K562 (cell line): ENCODE measurements at regions not wholly inside any gene's neighbourhood (a gene's known extent, or its start where the extent isn't known, plus 50 kb on each side); places are given as distances from the start of the nearest gene placed in this dataset.

ENCODE experiments used
- ATAC-seq: fragments of 200-7000 bp; cut with Tn5 transposase; 3 replicates; pipeline ENCODE4 v1.9.1; 2020; ENCODE audit warnings: moderate library complexity
- BruUV-seq: library from RNA; stranded (reverse); fragments of 400-500 nt; replicated peaks from 2 replicates; lab custom pipeline; 2021; lab: Mats Ljungman, UMichigan
- CTCF ChIA-PET: fragments of 300-600 bp; formaldehyde crosslinking; extraction: SDS; loops from one replicate; lab custom pipeline; 2021; ENCODE audit warnings: low intra/inter-chr PET ratio; lab: Yijun Ruan, JAX
- POLR2A ChIA-PET: fragments of 300-600, 350-650 bp; sonication (Branson Sonifier 250); formaldehyde crosslinking; extraction: SDS; loops from one replicate; lab custom pipeline; 2021; ENCODE audit warnings: antibody characterized with exemption, inconsistent platforms; lab: Yijun Ruan, JAX
- DNase-seq, 4 experiments: peaks; one replicate each; pipeline versions ENCODE4 v3.0.0 to v3.0.0-alpha.2; 2011 to 2018; ENCODE audit warnings: low spot score in 3 of 4, mixed read lengths in 3 of 4; ENCODE audit errors: extremely low read depth in 1 of 4
- FAIRE-seq: peaks from 2 replicates; lab custom pipeline; 2011; peaks lifted over from hg19 to GRCh38; lab: Jason Lieb, UNC
- H2AFZ ChIP-seq: 2 replicates; pipeline ENCODE4 v1.6.0; 2011; ENCODE audit warnings: low read depth, low read length, control low read depth, inconsistent platforms
- H3K27ac ChIP-seq: fragments of 200-600 bp; 3 replicates; pipeline ENCODE4 v1.8.0; 2011; ENCODE audit warnings: low read depth, mild to moderate bottlenecking, control low read depth, inconsistent platforms, low read length, moderate library complexity, mixed read lengths; ENCODE audit errors: extremely low read depth
- H3K27me3 ChIP-seq, 2 experiments: fragments of 300-600 bp in 1 of 2; 2 replicates in 1 of 2; 3 replicates in 1 of 2; pipeline versions ENCODE4 v1.6.0 to v1.8.0; 2011; ENCODE audit warnings: inconsistent platforms in 2 of 2, low read length in 2 of 2, mild to moderate bottlenecking in 1 of 2, mixed read lengths in 1 of 2, moderate library complexity in 1 of 2; ENCODE audit not compliant: control insufficient read depth in 2 of 2, insufficient read depth in 2 of 2
- H3K36me3 ChIP-seq: fragments of 300-600 bp; 3 replicates; pipeline ENCODE4 v1.8.0; 2011; ENCODE audit warnings: mild to moderate bottlenecking, low read length, inconsistent platforms; ENCODE audit not compliant: control insufficient read depth, insufficient read depth
- H3K4me1 ChIP-seq, 2 experiments: fragments of 200-600 bp in 1 of 2; replicated peaks in 1 of 2; 2 replicates in 1 of 2; 3 replicates in 1 of 2; pipeline versions ENCODE4 v1.5.1 to v1.8.0; 2011; ENCODE audit warnings: inconsistent platforms in 2 of 2, low read length in 2 of 2, mild to moderate bottlenecking in 1 of 2, mixed read lengths in 1 of 2, moderate library complexity in 1 of 2; ENCODE audit not compliant: control insufficient read depth in 2 of 2, insufficient read depth in 2 of 2
- H3K4me2 ChIP-seq: 2 replicates; pipeline ENCODE4 v1.6.1; 2011; ENCODE audit warnings: low read length, control low read depth, inconsistent platforms, mixed read lengths; ENCODE audit not compliant: insufficient read depth
- H3K4me3 ChIP-seq: fragments of 200-600 bp; sonication (generic), shearing (Covaris generic); 2 replicates; pipeline ENCODE4 v1.5.1; 2016; ENCODE audit warnings: control low read depth, inconsistent platforms
- H3K79me2 ChIP-seq: fragments of 200-600 bp; 3 replicates; pipeline ENCODE4 v1.8.0; 2011; ENCODE audit warnings: low read length, inconsistent platforms; ENCODE audit not compliant: control insufficient read depth, insufficient read depth
- H3K9ac ChIP-seq, 2 experiments: 2 replicates each; pipeline versions ENCODE4 v1.6.0 to v1.6.1; 2011; ENCODE audit warnings: low read depth in 2 of 2, low read length in 2 of 2, control low read depth in 1 of 2, inconsistent platforms in 1 of 2, mild to moderate bottlenecking in 1 of 2, mixed read lengths in 1 of 2; ENCODE audit not compliant: insufficient read depth in 1 of 2
- H3K9me1 ChIP-seq: one replicate; pipeline ENCODE4 v1.6.0; 2011; ENCODE audit warnings: inconsistent platforms, mild to moderate bottlenecking, low read length, moderate library complexity; ENCODE audit not compliant: control insufficient read depth, insufficient read depth
- H3K9me3 ChIP-seq: replicated peaks from 2 replicates; pipeline ENCODE4 v1.5.1; 2011; ENCODE audit warnings: low read depth, low read length, inconsistent platforms; ENCODE audit not compliant: control insufficient read depth, insufficient read depth
- H4K20me1 ChIP-seq: replicated peaks from 2 replicates; pipeline ENCODE4 v1.6.1; 2011; ENCODE audit warnings: low read length, inconsistent platforms, mixed read lengths; ENCODE audit not compliant: control insufficient read depth, insufficient read depth
- CEBPZ ChIP-seq: fragments of 150-350 bp; IDR thresholded peaks from 2 replicates; pipeline ENCODE4 v1.6.1; 2014; ENCODE audit warnings: low read depth, mild to moderate bottlenecking, low read length, borderline replicate concordance
- ETS1 ChIP-seq: conservative IDR thresholded peaks from 2 replicates; pipeline ENCODE4 v1.6.1; 2011; ENCODE audit warnings: low read depth, mild to moderate bottlenecking, low read length; ENCODE audit not compliant: control insufficient read depth
- JUN ChIP-seq, 2 experiments: sonication (generic) in 1 of 2; formaldehyde crosslinking in 1 of 2; IDR thresholded peaks; 2 replicates each; pipeline versions ENCODE4 v1.6.1 to v1.8.0; 2012 to 2022; ENCODE audit warnings: borderline replicate concordance in 2 of 2, mild to moderate bottlenecking in 2 of 2, improper control_type of control experiment in 1 of 2, low read depth in 1 of 2, low read length in 1 of 2, missing genetic modification reagents in 1 of 2
- L3MBTL2 ChIP-seq: fragments of 450-650 bp; IDR thresholded peaks from 2 replicates; pipeline ENCODE4 v1.6.1; 2016; ENCODE audit warnings: mild to moderate bottlenecking, moderate library complexity
- ZBTB8A ChIP-seq: fragments of 450-650 bp; IDR thresholded peaks from 2 replicates; pipeline ENCODE4 v1.6.1; 2018; ENCODE audit warnings: mild to moderate bottlenecking, moderate library complexity; ENCODE audit not compliant: partially characterized antibody
- ZNF134 ChIP-seq: fragments of 250-450 bp; sonication (Bioruptor Pico); conservative IDR thresholded peaks from 2 replicates; pipeline ENCODE4 v1.4.0; 2020
- ZNF318 ChIP-seq, 2 experiments: fragments of 450-650 bp; IDR thresholded peaks; 2 replicates each; pipeline ENCODE4 v1.6.1; 2016; ENCODE audit warnings: mild to moderate bottlenecking in 2 of 2, borderline replicate concordance in 1 of 2, low read depth in 1 of 2, moderate library complexity in 1 of 2
- ZNF668 ChIP-seq: fragments of 250-450 bp; sonication (Bioruptor Pico); IDR thresholded peaks from 2 replicates; pipeline ENCODE4 v1.8.0; 2022; ENCODE audit warnings: mild to moderate bottlenecking, inconsistent platforms
- ZNF75A ChIP-seq: fragments of 450-650 bp; formaldehyde crosslinking; IDR thresholded peaks from 2 replicates; pipeline ENCODE4 v1.4.0; 2020; ENCODE audit warnings: mild to moderate bottlenecking
- WGBS: fragments of 100-300 bp; shearing (Covaris generic); methylation state at CpG from one replicate; pipeline ENCODE4 v1.1.6; 2016; ENCODE audit warnings: low coverage, mixed read lengths; ENCODE audit not compliant: insufficient coverage; ENCODE audit errors: missing lambda C conversion rate; 5-methylcytosine and 5-hydroxymethylcytosine counted together
- in situ Hi-C: fragments of 300-500 bp; cut with MboI; formaldehyde crosslinking; loops from 4 replicates; pipeline ENCODE4 v1.15.0; 2018; ENCODE audit warnings: inconsistent platforms, mixed read lengths
- intact Hi-C: fragments of 100-400 bp; cut with micrococcal nuclease; formaldehyde crosslinking; loops from 2 replicates; pipeline ENCODE4 v1.14.2; 2022

GRCh38 chr2:120930236-120930635, 194.6 kb downstream of the GLI2 start:
- Histone ChIP-seq H3K27ac (no peak overlapping the region), H3K9me3 (no peaks in the 10 kb centered on the region), H3K9ac (no peak overlapping the region), H3K79me2 (no peaks in the 10 kb centered on the region), H2AFZ (no peak overlapping the region), H3K4me2 (no peak overlapping the region), H3K36me3 (no peaks in the 10 kb centered on the region), H3K27me3 (peaks cover 4 to 44% of the 10 kb centered on the region in 2 experiments; a peak in 4 of 5 replicates), H3K4me1 (peaks cover 0 to 16% of the 10 kb centered on the region in 2 experiments; a peak in 2 of 5 replicates), H3K9me1 (no peaks in the 10 kb centered on the region), H3K4me3 (no peak overlapping the region), H4K20me1 (no peaks in the 10 kb centered on the region)
- WGBS = 26% methylated on average over 9 of the region's 10 CpGs
- FAIRE-seq (no peak), ATAC-seq (no peak), DNase-seq (no peak)
- intact Hi-C loops (no loop called here), in situ Hi-C loops (no loop called here)
- no TSS peak for BruUV-seq
- ChIA-PET CTCF (no interaction called here), POLR2A (interaction anchor here (0.5 to 0.7 kb wide), 2 partner anchors 13 to 108 kb away, joined by 3 read pairs; no protein-coding TSS in a partner anchor)
- TF ChIP-seq JUN (IDR thresholded peaks at IDR 0.05; ENCODE audit: borderline replicate concordance, low read depth, low read length) (no peak), JUN (CRISPR knock-in tag; IDR thresholded peaks at IDR 0.05; ENCODE audit: borderline replicate concordance) (no peak), L3MBTL2 (no peak), ZBTB8A (no peak), ZNF668 (CRISPR knock-in tag) (no peak), ZNF318 (IDR thresholded peaks at IDR 0.05; ENCODE audit: borderline replicate concordance in 1 of 2, low read depth in 1 of 2) (no peak), ZNF75A (no peak), ZNF134 (CRISPR knock-in tag) (no peak), CEBPZ (no peak), ETS1 (no peak)
